ENCODE measurements at regions not wholly inside any gene's neighbourhood (a gene's known extent, or its start where the extent isn't known, plus 50 kb on each side); places are given as distances from the start of the nearest gene placed in this dataset.
"Not testable (repeated sequence)": the region's sequence is repeated elsewhere in the genome, so short reads cannot be mapped to it uniquely, and the experiment has no call there.

- DNase-seq = no peak
These were observed 62.7 kb upstream of the VIPR2 start for GRCh38 chr7:159207393-159207792.

GRCh38 chr7:159205833-159206232 is 61.2 kb upstream of the VIPR2 start:
- no peak for DNase-seq

DNA sequence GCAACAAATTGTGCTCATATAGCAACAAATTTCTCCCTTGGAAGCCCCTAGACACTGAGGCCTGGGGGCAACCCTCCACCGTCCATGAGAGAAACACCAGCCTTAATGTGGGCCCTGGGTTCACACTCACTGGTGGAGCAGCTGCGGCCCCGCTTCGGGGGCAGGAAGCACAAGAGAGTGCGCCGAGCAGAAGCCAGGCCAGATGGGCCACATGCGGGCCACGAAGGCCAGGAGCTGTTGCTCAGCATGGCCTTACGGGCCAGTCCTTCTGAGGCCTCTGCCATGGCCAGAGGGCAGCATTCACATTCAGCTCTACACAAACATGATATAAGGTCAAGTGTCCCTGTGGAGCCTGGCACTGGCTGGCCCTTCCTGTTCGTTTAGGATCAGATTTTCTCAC is 60.0 kb upstream of the VIPR2 start:
- DNase-seq = no peak

- not testable (repeated sequence) for DNase-seq
These were observed 58.6 kb upstream of the VIPR2 start for GRCh38 chr7:159203253-159203652.

DNA sequence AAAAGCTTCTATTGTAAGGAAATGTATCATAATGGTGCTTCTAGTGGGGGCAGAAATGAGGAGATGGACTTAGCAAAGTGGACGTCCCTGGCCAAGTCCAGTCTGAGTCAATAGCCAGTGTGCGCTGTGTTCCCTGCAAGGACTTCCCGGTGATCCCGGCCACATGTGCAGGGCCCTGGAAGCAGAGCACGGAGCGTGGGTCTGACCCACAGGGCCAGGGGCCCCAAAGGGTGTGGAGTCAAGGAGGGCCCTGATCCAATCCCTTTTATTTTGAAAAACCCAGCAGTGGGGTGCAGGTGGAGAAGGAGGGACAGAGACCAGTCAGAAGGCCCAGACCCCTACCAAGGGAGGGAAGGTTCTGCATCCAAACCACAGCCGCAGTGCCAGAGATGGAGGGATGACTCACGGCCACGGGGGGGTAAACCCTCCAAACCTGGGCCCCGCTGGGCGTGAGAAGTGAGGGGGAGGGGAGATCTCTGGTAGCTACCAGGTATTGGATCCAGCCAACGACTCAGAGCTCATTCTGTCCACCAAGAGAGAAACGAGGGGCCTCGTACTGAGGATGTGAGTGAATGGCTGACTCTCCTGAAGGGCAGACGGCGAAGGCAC is 57.2 kb upstream of the VIPR2 start:
- DNase-seq = no peak

DNA sequence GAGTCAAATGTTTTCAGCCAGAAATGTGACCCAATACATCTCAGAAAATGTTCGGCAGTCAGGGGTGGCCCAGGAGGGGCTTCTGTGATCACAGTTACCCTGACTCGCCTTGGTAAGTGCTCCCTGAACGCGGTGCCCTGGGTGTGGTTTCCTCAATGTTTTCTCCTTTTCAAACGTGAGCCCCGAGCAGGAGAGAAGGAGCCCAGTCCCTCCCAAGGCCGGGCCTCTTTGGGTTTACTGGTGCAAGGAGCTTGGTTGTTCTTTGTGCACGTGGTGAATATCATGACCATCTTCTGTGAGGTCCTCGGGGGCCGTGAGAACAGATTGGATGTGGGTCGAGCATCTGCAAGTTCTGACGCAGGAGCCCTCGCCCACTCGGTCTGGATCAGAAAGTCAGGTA is 55.8 kb upstream of the VIPR2 start:
- no peak for DNase-seq

- DNase-seq = no peak
These were observed 53.5 kb upstream of the VIPR2 start for GRCh38 chr7:159198016-159198724.

- DNase-seq = no peak
These were observed 52.7 kb upstream of the VIPR2 start for GRCh38 chr7:159197066-159197975.

DNA sequence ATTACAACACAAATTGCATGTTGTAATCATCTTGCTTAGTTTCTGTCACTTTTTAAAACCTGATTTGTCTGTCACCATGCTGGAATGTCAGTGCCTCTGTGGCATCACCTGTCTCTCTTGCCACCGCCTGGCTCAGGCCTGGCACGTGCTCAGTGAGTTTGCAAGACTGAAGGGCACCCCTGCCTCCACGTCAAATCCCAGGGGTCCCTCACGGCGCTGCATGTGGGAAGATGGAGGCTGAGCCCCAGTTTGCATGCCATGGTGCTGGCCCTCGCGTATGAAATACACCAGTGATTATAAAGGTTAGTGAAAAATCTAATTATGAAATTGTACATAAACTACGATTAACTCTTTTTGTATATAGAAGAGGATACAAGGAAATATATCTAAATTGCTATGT is 51.9 kb upstream of the VIPR2 start:
- no peak for DNase-seq

GRCh38 chr7:159195946-159196345 is 51.3 kb upstream of the VIPR2 start:
- no peak for DNase-seq

Data from kidney glomerular epithelial cell (primary cell).